ENCODE measurements at regions not wholly inside any gene's neighbourhood (a gene's known extent, or its start where the extent isn't known, plus 50 kb on each side); places are given as distances from the start of the nearest gene placed in this dataset.

DNA sequence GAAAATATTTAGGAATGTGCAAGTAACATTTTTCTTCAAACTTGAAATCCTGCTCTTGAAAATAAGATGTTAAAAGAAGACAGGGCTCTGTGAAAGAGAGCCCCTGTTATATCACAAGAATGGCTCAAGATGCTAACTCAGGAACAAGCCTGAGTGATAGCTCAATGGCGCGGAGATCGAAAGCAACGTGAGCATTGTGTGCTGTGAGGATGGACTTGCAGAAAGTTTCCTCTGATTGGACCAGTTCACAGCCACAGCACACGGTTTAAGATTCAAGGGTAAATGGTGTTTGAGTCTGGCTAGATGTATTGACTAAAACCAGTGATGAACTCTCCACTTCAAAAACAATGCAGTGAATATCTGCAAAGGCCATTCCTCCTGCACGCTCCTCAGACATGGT lies 2387.0 kb downstream of the MAT2B start:
- no peak for DNase-seq
- in situ Hi-C loops (cut with MboI; ENCODE audit: low pct_unique_long_range_greater_than_20kb, low sequenced_read_pairs), result no loop called here

DNA sequence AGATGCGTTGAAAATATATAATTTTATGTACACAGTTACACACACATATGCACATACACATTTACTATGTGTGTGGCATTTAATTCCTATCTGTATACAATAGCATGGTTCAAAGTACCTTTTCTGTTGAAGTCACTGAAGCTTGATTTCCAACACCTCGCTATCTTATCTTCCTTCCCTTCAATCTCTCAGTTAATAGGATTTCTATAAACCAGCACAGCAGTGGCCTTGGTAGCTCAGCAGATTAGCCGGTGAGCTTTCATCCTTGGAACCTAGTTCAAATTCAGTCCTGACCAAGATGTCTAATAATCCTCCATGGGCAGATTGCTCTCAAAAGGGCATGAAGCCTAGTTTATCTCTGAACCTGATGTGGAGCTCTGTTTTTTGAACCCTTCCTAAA lies 2389.5 kb downstream of the MAT2B start:
- in situ Hi-C loops (cut with MboI; ENCODE audit: low pct_unique_long_range_greater_than_20kb, low sequenced_read_pairs), result no loop called here
- no peak for DNase-seq

- no peak for DNase-seq
- in situ Hi-C loops (cut with MboI; ENCODE audit: low pct_unique_long_range_greater_than_20kb, low sequenced_read_pairs), result no loop called here
Measured at GRCh38 chr5:165903835-165904234, 2387.6 kb upstream of the WWC1 start.

DNA sequence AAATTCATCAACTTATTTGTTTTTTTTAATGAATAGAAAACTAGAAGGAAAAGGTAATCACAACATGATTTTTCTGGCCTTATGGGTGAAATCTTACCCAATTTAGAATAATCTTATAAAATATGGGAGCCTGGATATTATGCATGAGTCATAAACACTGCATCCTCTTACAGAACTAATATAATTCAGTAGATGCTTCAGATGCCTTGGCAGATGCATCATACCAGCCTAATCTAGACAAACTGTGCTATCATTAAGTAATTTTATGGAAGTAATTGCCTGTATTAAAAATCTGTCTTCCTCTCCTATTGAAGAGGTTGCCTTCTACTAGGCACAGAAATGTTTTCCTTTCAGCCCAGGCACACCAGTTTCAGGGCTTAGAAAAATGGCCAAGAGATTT lies 2384.6 kb upstream of the WWC1 start:
- in situ Hi-C loops (cut with MboI; ENCODE audit: low pct_unique_long_range_greater_than_20kb, low sequenced_read_pairs), result no loop called here
- DNase-seq, result no peak

DNA sequence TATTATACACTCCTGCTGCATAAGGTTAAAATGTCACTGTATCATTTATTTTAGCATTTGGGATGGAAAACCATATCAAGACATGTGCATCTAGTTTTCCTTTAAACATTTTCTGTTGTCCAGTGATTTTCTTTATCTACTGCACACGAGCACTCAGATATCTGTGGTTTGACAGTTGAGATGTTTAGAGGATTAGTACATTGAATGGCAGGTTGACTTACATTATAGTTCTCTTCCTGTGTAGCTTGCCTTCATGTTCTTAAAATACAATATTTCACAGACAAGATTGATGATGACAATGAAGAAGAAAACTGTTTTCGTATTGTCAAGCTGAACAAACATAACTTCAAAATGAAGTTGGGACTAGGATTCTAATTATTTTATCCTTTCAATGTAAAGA lies 2378.4 kb upstream of the WWC1 start:
- in situ Hi-C loops (cut with MboI; ENCODE audit: low pct_unique_long_range_greater_than_20kb, low sequenced_read_pairs), result no loop called here

GRCh38 chr5:165914456-165914855 lies 2377.0 kb upstream of the WWC1 start:
- in situ Hi-C loops (cut with MboI; ENCODE audit: low pct_unique_long_range_greater_than_20kb, low sequenced_read_pairs), result no loop called here

More for the DNA sequence above, 2378.4 kb upstream of the WWC1 start:
- DNase-seq, result no peak

GRCh38 chr5:165919196-165919595 lies 2372.2 kb upstream of the WWC1 start:
- no peak for DNase-seq
- in situ Hi-C loops (cut with MboI; ENCODE audit: low pct_unique_long_range_greater_than_20kb, low sequenced_read_pairs), result no loop called here

More at GRCh38 chr5:165914456-165914855, 2377.0 kb upstream of the WWC1 start:
- no peak for DNase-seq

DNA sequence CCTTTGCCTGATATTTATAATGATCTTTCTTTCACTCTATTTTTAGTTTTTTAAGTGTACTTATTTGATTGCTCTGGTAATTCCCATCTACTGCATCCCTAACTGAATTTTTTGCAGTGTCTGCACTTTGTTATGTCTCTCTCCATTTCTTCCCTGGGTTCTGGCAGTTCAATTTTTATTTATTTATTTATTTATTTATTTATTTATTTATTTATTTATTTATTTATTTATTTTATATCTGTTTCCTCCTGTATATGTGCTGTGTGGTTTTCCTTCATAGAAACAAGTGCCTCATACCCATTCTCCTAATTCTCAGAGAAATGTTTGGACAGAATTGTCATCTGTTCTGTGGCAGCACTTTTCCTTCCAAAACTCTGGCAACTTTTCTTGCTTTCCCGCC lies 2370.8 kb upstream of the WWC1 start:
- DNase-seq, result no peak
- in situ Hi-C loops (cut with MboI; ENCODE audit: low pct_unique_long_range_greater_than_20kb, low sequenced_read_pairs), result no loop called here

DNA sequence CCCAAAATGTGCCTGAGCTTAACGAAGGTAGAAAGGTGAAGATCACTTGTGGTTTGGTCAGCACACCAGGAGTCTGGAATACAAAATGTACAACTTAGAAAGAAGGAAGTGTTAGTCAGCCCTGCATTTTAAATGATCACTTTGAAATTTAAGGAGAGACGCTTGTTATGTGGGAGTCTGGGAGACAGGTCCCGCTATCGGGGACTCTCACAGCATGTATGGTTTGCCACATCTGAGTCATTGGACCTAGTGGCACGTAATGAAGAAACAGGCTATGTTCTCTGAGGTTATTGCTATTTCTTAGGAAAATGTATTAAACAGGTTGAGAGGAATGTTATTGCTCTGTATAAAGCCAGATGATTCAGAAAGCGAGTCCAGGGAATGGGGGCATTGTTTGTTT lies 2362.5 kb upstream of the WWC1 start:
- in situ Hi-C loops (cut with MboI; ENCODE audit: low pct_unique_long_range_greater_than_20kb, low sequenced_read_pairs), result no loop called here
- DNase-seq, result no peak

DNA sequence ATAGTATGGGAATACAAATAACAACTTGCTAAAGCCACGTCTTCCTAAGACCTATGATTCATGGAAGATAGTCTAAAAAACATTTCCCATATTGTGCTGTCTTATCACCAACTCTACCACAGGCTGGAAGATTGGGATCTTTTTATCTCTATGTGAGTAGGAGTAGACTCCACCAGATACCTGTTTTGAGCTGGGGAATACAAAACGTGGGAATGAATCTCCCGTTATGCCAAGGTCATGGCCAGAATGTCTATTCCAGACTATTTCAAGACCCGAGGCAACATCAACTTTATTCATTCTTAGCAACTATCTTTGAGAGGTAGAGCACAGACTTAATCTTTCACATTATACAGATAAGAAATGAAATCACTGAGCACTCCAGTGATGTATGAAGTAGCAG lies 2350.9 kb upstream of the WWC1 start:
- in situ Hi-C loops (cut with MboI; ENCODE audit: low pct_unique_long_range_greater_than_20kb, low sequenced_read_pairs), result no loop called here

DNA sequence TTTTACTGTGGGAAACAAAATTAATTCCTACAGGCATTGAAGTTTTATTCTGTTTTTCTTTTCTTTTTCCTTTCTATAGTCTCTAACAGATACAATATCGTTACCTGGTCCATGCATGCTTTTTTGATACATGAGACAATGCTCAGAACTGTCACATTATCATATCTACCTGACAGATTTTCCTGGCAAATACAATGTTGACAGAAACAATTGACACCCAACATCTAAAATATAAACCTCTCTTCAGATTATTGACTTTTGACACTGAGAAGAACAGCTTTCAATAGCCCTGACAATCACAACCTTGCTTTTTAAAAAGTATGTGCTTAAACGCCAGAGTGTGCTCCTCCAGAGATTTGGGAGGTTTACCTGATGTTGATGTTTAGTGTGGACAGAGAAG lies 2334.6 kb upstream of the WWC1 start:
- in situ Hi-C loops (cut with MboI; ENCODE audit: low pct_unique_long_range_greater_than_20kb, low sequenced_read_pairs), result no loop called here
- DNase-seq, result no peak

More for the DNA sequence above, 2350.9 kb upstream of the WWC1 start:
- no peak for DNase-seq

- in situ Hi-C loops (cut with MboI; ENCODE audit: low pct_unique_long_range_greater_than_20kb, low sequenced_read_pairs), result no loop called here
- no peak for DNase-seq
Measured at GRCh38 chr5:165981671-165982070, 2309.8 kb upstream of the WWC1 start.

- in situ Hi-C loops (cut with MboI; ENCODE audit: low pct_unique_long_range_greater_than_20kb, low sequenced_read_pairs), result no loop called here
Measured at GRCh38 chr5:165996201-165996875, 2295.1 kb upstream of the WWC1 start.

GRCh38 chr5:165999693-166000320 lies 2291.6 kb upstream of the WWC1 start:
- in situ Hi-C loops (cut with MboI; ENCODE audit: low pct_unique_long_range_greater_than_20kb, low sequenced_read_pairs), result no loop called here

More at GRCh38 chr5:165996201-165996875, 2295.1 kb upstream of the WWC1 start:
- no peak for DNase-seq

DNA sequence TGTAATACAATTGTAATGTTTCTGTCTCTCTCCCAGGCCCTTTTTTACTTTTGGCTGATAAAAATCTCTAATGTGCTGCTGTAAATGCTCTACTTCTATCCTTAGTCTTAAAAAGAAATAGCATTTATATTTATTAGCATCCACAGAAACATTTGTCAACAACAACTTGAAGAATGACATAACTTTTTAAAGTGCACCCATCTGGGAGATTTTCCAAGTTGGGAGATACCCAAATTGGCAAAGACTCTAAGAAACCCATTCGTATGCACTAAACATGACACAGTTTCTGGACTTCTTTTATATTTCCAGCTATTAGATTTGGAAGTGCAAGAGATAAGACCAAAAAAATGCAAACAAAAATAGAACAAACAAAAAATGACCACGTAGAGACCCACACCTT lies 2287.4 kb upstream of the WWC1 start:
- DNase-seq, result no peak
- in situ Hi-C loops (cut with MboI; ENCODE audit: low pct_unique_long_range_greater_than_20kb, low sequenced_read_pairs), result no loop called here

More at GRCh38 chr5:165999693-166000320, 2291.6 kb upstream of the WWC1 start:
- DNase-seq, result no peak

DNA sequence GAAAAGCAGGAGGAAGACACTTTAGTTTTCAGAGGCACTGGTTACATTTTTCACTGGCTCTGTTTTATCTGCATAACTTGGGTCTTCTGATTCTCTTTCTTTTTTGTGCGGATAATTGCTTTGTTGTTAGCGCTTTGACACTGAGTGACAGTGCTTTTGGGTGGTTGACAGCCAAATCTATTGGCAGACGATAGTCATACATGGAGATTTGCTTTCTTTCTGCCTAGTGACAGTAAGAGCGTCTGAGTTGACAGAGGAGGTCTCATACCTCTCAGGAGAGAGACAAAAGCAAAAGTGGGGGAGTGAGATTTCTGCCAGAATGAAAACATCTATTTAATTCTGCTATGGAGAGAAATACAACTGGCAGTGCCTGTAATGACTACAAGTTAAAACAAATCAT lies 2278.0 kb upstream of the WWC1 start:
- DNase-seq, result no peak
- in situ Hi-C loops (cut with MboI; ENCODE audit: low pct_unique_long_range_greater_than_20kb, low sequenced_read_pairs), result no loop called here

GRCh38 chr5:166014256-166014655 lies 2277.2 kb upstream of the WWC1 start:
- in situ Hi-C loops (cut with MboI; ENCODE audit: low pct_unique_long_range_greater_than_20kb, low sequenced_read_pairs), result no loop called here
- DNase-seq, result no peak

DNA sequence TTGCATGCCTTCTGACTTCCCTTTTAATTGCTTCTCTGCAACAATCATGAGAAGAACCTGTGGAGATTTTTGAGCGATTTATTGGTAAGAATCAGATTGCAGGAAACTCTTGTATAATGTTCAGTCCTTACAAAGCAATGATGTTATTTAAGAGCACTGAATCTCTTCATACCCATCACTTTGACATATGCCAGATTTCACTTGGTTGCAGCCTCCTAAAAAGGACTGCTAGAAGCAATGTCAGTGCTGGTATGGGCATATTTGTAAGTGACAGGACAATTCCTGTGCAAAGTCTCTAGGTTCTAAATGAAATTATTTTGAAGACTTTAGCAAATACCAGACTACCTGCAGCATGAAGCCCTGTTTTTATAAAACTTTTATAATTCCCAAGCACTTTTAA lies 2272.7 kb upstream of the WWC1 start:
- DNase-seq, result no peak
- in situ Hi-C loops (cut with MboI; ENCODE audit: low pct_unique_long_range_greater_than_20kb, low sequenced_read_pairs), result no loop called here

DNA sequence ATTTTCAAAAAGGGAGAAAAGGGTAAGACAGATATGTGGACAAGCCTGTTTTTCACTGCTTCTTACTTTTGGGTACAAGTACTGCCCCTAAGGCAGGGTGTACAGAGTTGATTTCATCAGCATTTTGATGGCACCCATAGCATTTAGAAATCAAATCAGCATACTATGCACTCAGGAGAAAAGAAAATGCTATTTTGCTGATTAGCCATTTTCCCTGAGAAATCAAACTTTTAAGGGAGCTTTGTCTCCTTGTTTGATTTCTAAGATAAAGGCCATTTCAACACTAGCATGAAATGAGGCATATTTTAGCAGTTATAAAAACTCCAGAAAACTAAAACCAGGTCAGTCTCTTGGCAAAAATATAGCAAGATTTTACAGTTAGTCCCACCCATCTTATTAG lies 2269.4 kb upstream of the WWC1 start:
- no peak for DNase-seq
- in situ Hi-C loops (cut with MboI; ENCODE audit: low pct_unique_long_range_greater_than_20kb, low sequenced_read_pairs), result no loop called here

DNA sequence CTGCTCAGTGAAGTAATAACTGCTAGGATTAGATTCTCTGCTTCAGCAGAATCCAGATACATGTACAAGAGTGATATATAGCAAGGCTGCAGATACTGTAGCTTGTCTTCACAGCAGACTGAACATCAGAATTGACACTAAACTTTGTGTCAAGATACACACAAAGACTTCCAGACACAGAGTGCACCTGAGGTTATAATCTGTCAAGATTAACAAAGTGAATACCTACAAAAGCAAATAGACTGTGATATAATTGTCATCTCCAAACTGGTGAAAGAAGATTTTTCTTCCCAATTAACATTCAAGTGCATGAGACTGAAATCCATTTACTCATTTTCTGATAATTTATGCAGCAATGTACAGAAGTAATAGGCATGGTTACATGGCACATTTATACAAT lies 2266.5 kb upstream of the WWC1 start:
- no peak for DNase-seq
- in situ Hi-C loops (cut with MboI; ENCODE audit: low pct_unique_long_range_greater_than_20kb, low sequenced_read_pairs), result no loop called here

- DNase-seq, result no peak
- in situ Hi-C loops (cut with MboI; ENCODE audit: low pct_unique_long_range_greater_than_20kb, low sequenced_read_pairs), result no loop called here
Measured at GRCh38 chr5:166027582-166027981, 2263.9 kb upstream of the WWC1 start.

Measured in KBM-7 (cell line).